HG02763 (cell line): ENCODE measurements at regions not wholly inside any gene's neighbourhood (a gene's known extent, or its start where the extent isn't known, plus 50 kb on each side); places are given as distances from the start of the nearest gene placed in this dataset.

Experiments
- ATAC-seq: cut with Tn5 transposase; IDR thresholded peaks from one replicate; pipeline ENCODE4 v1.9.1; 2021; ENCODE audit warnings: mild to moderate bottlenecking, moderate library complexity; ENCODE audit not compliant: unreplicated experiment

DNA sequence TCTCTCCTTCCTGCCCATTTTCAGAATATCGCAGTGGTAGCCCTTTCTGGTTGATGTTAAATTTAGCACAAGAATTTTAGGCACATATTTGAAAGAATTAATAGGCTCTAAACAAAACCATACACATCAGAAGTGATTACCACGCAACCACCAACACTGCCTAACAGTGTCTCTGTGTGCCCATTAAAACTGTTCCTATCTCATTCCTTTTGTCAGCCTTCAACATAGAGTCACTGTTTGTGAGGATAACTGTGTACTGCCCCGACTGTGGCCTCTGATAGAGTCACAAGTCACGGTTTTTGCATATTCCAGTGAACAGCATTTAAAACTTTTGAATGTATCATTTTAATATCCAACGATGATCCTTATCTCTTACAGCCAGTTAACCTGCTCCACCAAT lies 116.8 kb upstream of the TNFAIP3 start:
- no peak for ATAC-seq

DNA sequence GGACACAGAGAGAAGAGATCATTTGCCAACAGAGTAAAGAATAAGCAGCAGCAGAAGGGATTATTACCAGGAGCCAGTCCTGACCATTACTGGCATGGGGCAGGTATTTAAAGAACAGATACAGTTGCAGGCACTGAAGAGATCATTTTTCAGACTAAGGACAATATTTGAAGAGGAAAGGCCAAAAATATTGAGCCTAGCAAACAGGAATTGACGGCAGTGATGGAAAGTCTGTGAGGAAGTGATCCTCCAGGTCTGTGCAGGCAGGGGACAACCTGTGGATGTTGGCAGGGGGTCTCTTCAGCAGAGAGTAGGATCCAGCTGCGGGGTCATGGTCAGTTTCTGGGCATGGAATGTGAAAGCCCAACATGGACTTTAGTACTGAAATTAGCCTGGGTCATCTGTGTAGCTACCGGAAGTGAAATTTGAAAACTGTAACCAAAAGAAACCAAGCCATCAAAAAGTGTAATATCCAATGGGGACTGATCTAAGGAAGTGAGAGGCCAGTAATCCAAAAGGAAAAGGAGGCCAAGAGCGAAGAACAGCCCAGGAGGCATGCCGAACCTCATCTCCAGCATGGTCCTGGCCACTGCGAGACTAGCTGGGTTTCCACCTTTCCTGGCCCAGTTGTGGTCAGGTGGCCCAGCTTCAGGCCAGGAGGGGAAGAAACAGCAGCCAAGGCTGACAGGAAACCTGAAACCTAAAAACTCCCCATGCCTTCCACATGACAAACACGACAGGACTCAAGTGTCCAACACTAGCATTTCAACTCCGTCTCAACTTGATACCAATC lies 115.1 kb upstream of the TNFAIP3 start:
- ATAC-seq: no peak

DNA sequence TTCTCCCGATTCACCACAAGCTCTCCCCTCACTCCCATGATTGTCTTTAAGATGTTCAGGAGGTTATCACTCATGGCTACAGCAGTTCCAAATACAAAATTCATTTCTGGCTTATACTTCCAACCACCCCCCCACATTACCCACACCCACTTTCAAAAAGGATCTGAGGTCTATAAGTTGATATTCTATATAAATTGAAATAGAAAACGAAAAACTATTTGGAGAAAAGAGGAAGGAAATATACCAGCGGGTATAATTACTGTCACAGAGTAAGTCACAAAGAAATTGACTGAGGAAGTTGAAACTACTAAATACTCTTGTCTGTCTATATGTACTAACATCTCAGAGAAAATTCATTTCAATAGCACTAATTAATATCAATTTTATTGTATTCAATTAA lies 112.7 kb upstream of the TNFAIP3 start:
- ATAC-seq: peak; percentile 50

- no peak for ATAC-seq
These were observed 112.2 kb upstream of the TNFAIP3 start for GRCh38 chr6:137754866-137755265.

DNA sequence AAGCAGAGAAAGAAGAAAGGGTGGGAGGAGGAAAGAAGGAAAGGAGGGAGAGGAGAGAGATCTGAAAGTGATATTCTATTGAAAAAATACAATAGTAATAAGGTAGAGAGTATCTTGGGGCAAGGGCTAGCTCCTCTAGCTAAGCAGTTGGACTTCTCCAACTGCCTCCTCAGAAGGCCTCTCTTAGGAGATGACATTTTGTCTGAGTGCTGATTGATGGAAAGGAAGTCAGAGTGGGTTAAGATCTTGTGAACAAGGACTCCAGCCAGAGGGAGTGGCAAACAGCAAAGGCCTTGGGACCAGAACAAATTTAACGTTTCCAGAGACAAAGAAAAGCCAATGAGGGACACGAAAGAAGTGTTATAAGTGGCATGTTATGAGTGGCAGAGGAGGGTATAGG lies 111.8 kb upstream of the TNFAIP3 start:
- ATAC-seq: no peak

DNA sequence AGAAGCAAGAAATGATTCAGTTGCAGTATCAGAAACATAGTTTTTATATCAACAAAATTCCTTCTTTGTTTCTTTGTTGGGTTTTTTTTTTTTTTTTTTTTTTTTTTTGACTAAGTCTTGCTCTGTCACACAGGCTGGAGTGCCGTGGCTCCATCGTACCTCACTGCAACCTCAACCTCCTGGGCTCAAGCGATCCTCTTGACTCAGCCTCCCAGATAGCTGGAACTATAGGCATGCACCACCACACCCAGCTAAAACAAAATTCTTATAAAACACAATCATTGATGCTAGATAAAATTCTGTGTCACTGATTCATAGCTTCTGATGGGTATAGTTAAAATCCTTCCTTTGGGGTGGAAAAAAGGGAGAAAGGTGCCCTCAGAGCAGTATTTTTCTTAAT lies 110.3 kb upstream of the TNFAIP3 start:
- no peak for ATAC-seq

GRCh38 chr6:137758661-137759060 lies 108.4 kb upstream of the TNFAIP3 start:
- ATAC-seq: no peak

DNA sequence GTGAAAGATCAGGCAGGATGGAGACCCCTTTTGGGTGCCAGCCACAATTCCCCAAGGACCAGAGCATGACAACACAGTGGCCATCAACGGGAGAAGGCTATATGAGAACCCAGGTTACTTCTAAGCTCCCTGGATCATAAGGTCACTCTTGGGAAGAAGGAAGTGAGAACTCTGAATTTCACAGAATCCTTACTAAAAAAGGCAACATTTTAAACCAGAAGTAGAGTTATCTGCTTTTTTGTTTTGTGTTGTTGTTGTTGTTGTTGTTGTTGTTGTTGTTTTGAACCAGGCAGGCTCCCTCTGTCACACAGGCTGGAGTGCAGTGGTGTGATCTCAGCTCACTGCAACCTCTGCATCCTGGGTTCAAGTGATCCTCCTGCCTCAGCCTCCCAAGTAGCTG lies 107.4 kb upstream of the TNFAIP3 start:
- ATAC-seq: no peak

- no peak for ATAC-seq
These were observed 106.0 kb upstream of the TNFAIP3 start for GRCh38 chr6:137761072-137761471.

DNA sequence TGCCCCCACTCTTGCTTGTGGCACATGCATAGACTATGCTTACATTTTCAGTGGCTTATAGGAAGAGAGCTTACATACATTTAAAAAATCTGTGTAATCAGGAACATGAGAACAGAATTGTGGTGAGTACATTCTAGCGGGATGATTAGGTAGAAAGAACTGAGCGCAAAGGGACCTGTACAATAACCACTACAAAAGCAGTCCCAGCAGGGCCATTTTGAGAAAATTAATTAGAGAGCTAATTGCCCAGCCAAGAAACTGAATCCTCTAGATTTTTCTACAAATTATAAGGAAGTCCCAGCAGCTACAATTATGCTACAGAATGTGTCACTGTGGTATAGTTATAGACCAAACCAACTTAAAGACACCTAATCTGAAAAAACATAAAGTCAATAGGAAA lies 105.6 kb upstream of the TNFAIP3 start:
- no peak for ATAC-seq

DNA sequence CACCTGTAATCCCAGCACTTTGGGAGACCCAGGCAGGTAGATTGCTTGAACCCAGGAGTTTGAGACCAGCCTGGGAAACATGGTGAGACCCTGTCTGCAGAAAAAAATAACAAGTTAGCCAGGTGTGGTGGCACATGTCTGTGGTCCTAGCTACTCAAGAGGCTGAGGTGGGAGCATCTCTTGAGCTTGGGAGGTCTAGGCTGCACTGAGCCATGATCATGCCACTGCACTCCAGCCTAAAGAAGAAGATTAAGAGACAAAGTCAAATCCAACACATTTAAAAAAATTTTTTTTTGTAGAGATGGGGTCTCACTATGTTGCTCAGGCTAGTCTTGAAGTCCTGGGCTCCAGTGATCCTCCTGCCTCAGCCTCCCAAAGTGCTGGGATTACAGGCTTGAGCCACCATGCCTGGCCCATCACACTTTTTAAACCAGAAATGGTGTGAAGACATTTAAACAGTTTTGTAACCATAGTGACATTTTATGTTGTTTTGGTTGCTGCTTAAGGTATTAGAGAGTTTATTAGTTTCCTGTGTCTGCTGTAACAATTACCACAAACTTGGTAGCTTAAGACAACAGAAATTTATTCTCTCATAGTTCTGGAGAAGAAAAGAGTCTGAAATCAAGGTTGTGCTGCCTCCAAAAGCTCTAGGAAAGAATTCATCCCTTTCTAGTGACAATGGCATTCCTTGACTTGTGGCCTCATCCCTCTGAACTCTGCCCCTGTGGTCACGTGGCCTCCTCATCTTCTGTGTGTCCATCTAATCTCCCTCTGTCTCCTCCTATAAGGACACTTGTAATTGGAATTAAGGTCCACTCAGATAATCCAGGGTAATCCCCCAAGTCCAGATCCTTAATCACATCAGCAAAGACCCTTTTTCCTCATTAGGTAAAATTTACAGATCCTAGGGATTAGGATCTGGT lies 104.6 kb upstream of the TNFAIP3 start:
- ATAC-seq: no peak

GRCh38 chr6:137763436-137763835 lies 103.6 kb upstream of the TNFAIP3 start:
- ATAC-seq: no peak

GRCh38 chr6:137763886-137764285 lies 103.2 kb upstream of the TNFAIP3 start:
- no peak for ATAC-seq

- no peak for ATAC-seq
These were observed 102.6 kb upstream of the TNFAIP3 start for GRCh38 chr6:137764464-137764863.

DNA sequence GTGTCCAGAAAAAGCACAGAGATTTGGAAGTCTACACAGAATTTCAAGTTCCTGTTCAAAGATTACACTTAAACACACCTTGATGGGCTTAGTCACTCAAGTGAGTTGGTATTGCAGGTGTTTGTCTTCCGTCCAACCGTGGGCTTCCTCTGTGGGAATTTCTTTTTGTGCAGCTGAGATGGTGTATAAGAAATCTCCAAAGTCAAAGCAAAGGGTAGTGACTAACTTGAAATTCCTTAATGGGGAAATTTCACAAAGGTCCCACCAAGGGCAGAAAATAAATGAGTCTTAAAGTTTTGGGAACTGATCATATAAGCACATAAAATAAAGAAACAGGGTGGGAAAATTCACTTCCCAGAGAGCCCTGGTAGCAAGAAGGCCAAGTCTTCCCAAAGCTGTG lies 102.0 kb upstream of the TNFAIP3 start:
- no peak for ATAC-seq

GRCh38 chr6:137766596-137767370 lies 100.3 kb upstream of the TNFAIP3 start:
- no peak for ATAC-seq

GRCh38 chr6:137767465-137767864 lies 99.6 kb upstream of the TNFAIP3 start:
- no peak for ATAC-seq

- ATAC-seq: peak; percentile 44
These were observed 99.0 kb upstream of the TNFAIP3 start for GRCh38 chr6:137767911-137768690.

DNA sequence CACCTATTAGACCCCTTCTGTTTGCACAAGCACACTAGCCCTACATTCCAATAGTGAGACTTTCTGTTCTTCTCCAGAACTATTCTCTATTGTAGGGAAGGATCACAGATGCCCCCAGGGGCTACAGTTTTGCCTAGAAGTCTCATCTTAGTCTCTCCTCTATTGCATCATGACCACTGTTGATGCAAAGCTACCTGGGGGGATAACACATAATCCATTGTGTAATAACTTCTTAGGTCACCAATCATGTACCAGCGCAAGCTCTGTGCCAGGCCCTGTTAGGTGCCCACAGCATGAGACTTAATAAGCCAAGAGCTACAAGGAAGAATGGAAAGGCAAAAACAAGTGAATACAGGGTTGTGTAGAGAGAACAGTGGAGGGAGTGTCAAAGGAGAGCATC lies 98.1 kb upstream of the TNFAIP3 start:
- no peak for ATAC-seq

DNA sequence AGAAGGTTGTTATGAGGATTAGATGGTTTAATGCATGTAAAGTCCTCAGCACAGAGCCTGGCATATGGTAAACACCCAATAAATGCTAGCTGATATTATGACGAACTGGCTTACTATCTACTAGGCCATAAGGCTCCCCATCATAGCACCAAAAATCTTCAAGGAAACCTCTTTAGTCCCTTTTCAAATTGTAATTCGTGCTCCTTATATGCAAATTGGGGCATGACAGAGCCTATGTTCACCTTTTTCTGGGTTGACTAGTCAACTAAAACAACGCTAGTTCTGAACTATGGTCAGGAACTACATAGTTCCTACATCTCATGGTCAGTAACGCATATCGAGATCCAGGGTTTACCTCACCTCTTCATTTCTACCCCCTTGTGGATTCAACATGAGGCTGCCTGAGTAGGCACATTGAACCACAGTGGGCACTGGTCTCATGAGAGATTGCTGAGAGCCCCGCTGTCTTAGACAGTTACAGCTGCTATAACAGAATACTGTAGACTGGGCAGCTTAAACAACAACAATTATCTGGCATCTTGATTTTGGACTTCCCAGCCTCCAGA lies 97.2 kb upstream of the TNFAIP3 start:
- ATAC-seq: peak; percentile 37
